HS-5 (cell line): ENCODE measurements at regions not wholly inside any gene's neighbourhood (a gene's known extent, or its start where the extent isn't known, plus 50 kb on each side); places are given as distances from the start of the nearest gene placed in this dataset.
"Not testable (repeated sequence)": the region's sequence is repeated elsewhere in the genome, so short reads cannot be mapped to it uniquely, and the experiment has no call there.

ENCODE experiments used
- DNase-seq: peaks from one replicate; pipeline ENCODE4 v3.0.0-alpha.2; 2012; ENCODE audit warnings: low read depth

- DNase-seq: no peak
Measured at GRCh38 chr6:100096936-100097335, 102.9 kb upstream of the MCHR2 start.

GRCh38 chr6:100096341-100096740, 102.3 kb upstream of the MCHR2 start:
- DNase-seq: no peak

- DNase-seq: no peak
Measured at GRCh38 chr6:100093405-100093804, 99.4 kb upstream of the MCHR2 start.

- DNase-seq: peak; percentile 63
Measured at GRCh38 chr6:100088009-100088408, 94.0 kb upstream of the MCHR2 start.

GRCh38 chr6:100084991-100085364, 91.0 kb upstream of the MCHR2 start:
- no peak for DNase-seq

GRCh38 chr6:100084316-100084990, 90.4 kb upstream of the MCHR2 start:
- DNase-seq: no peak

- no peak for DNase-seq
Measured at GRCh38 chr6:100078509-100078908, 84.5 kb upstream of the MCHR2 start.

- no peak for DNase-seq
Measured at GRCh38 chr6:100065348-100065747, 71.3 kb upstream of the MCHR2 start.

- DNase-seq: no peak
Measured at GRCh38 chr6:100062621-100063020, 68.6 kb upstream of the MCHR2 start.

GRCh38 chr6:100057941-100058340, 63.9 kb upstream of the MCHR2 start:
- no peak for DNase-seq

GRCh38 chr6:100050550-100050949, 56.5 kb upstream of the MCHR2 start:
- DNase-seq: no peak

- DNase-seq: not testable (repeated sequence)
Measured at GRCh38 chr6:100043961-100044360, 49.9 kb upstream of the MCHR2 start.
